Thyroid gland (tissue), 4 donors: ENCODE measurements at regions not wholly inside any gene's neighbourhood (a gene's known extent, or its start where the extent isn't known, plus 50 kb on each side); places are given as distances from the start of the nearest gene placed in this dataset.

Experiments
- DNase-seq, 2 donors: peaks; one replicate each; pipeline ENCODE4 v3.0.0-alpha.2; 2019
- H3K27ac ChIP-seq, 3 donors: fragments of 200-600 bp; sonication (generic); 1 replicate in 2 of 3; 2 replicates in 1 of 3; pipeline ENCODE4 v1.5.1; 2016 to 2019; ENCODE audit warnings: mild to moderate bottlenecking in 1 of 3, moderate library complexity in 1 of 3
- H3K27me3 ChIP-seq: fragments of 200-600 bp; sonication (generic); one replicate; pipeline ENCODE4 v1.5.1; 2019
- H3K36me3 ChIP-seq, 2 donors: fragments of 200-600 bp; sonication (generic); one replicate each; pipeline ENCODE4 v1.5.1; 2016 to 2019
- H3K4me1 ChIP-seq, 2 donors: fragments of 200-600 bp; sonication (generic); one replicate each; pipeline ENCODE4 v1.5.1; 2017 to 2019
- H3K4me3 ChIP-seq, 3 donors: fragments of 200-600 bp; sonication (generic); replicated peaks in 1 of 3; 1 replicate in 2 of 3; 2 replicates in 1 of 3; pipeline ENCODE4 v1.5.1; 2016; ENCODE audit warnings: mild to moderate bottlenecking in 1 of 3
- H3K9me3 ChIP-seq: fragments of 200-600 bp; sonication (generic); one replicate; pipeline ENCODE4 v1.5.1; 2017
- CTCF ChIP-seq, 6 experiments: fragments of 200-600 bp in 3 of 6; fragments of 450-650 bp in 3 of 6; sonication (generic) in 3 of 6; IDR thresholded peaks; one replicate each; pipeline ENCODE4 v1.5.1; 2016 to 2019; ENCODE audit warnings: antibody characterized with exemption in 6 of 6, mild to moderate bottlenecking in 2 of 6, inconsistent platforms in 1 of 6, moderate library complexity in 1 of 6
- POLR2A ChIP-seq, 2 donors: fragments of 450-650 bp; IDR thresholded peaks; one replicate each; pipeline ENCODE4 v1.6.1; 2017; ENCODE audit warnings: antibody characterized with exemption in 2 of 2, mild to moderate bottlenecking in 2 of 2, moderate library complexity in 1 of 2
- WGBS, 2 donors: methylation state at CpG; one replicate each; pipeline ENCODE4 v1.1.5; 2017; 5-methylcytosine and 5-hydroxymethylcytosine counted together
- intact Hi-C: fragments of 100-400 bp; cut with DNase I; formaldehyde crosslinking; loops from one replicate; pipeline ENCODE4 v1.15.1; 2023

- H3K36me3 ChIP-seq, result no peaks in the 10 kb centered on the region
- H3K9me3 ChIP-seq, result no peaks in the 10 kb centered on the region
- no peaks in the 10 kb centered on the region for H3K4me1 ChIP-seq
- WGBS, 2 donors, result 63 to 66% methylated on average over 2 of the region's 2 CpGs
- DNase-seq, result no peak
- H3K4me3 ChIP-seq, result no peak overlapping the region
- H3K27me3 ChIP-seq, result no peaks in the 10 kb centered on the region
- H3K27ac ChIP-seq, result no peak overlapping the region
- TF ChIP-seq POLR2A (IDR thresholded peaks at IDR 0.05) (no peak), CTCF (IDR thresholded peaks at IDR 0.05) (no peak)
- intact Hi-C loops, result no loop called here
Measured at GRCh38 chr16:49051576-49051975, 230.1 kb downstream of the CBLN1 start.

GRCh38 chr16:49050607-49051006 is 231.0 kb downstream of the CBLN1 start:
- H3K9me3 ChIP-seq, result no peaks in the 10 kb centered on the region
- 90 to 96% methylated on average over 4 of the region's 4 CpGs for WGBS, 2 donors
- no peaks in the 10 kb centered on the region for H3K36me3 ChIP-seq
- intact Hi-C loops, result no loop called here
- H3K27ac ChIP-seq, result no peak overlapping the region
- TF ChIP-seq CTCF (IDR thresholded peaks at IDR 0.05) (no peak), POLR2A (IDR thresholded peaks at IDR 0.05) (no peak)
- no peaks in the 10 kb centered on the region for H3K4me1 ChIP-seq
- no peak overlapping the region for H3K4me3 ChIP-seq
- DNase-seq, result no peak
- H3K27me3 ChIP-seq, result no peaks in the 10 kb centered on the region

- Histone ChIP-seq H3K27ac (no peak overlapping the region), H3K4me3 (no peak overlapping the region), H3K4me1 (no peaks in the 10 kb centered on the region), H3K36me3 (no peaks in the 10 kb centered on the region), H3K27me3 (no peaks in the 10 kb centered on the region), H3K9me3 (no peaks in the 10 kb centered on the region)
- 78 to 79% methylated on average over 3 of the region's 3 CpGs for WGBS, 2 donors
- intact Hi-C loops, result no loop called here
- TF ChIP-seq CTCF (IDR thresholded peaks at IDR 0.05) (no peak), POLR2A (IDR thresholded peaks at IDR 0.05) (no peak)
- no peak for DNase-seq
Measured at GRCh38 chr16:49049644-49050043, 232.0 kb downstream of the CBLN1 start.

- 54 to 62% methylated on average over 2 to 6 of the region's 6 CpGs for WGBS, 2 donors
- Histone ChIP-seq H3K27me3 (no peaks in the 10 kb centered on the region), H3K36me3 (no peaks in the 10 kb centered on the region), H3K4me1 (no peaks in the 10 kb centered on the region), H3K27ac (no peak overlapping the region), H3K4me3 (no peak overlapping the region), H3K9me3 (no peaks in the 10 kb centered on the region)
- TF ChIP-seq CTCF (IDR thresholded peaks at IDR 0.05) (no peak), POLR2A (IDR thresholded peaks at IDR 0.05) (no peak)
- DNase-seq, result no peak
- intact Hi-C loops, result no loop called here
Measured at GRCh38 chr16:49049191-49049590, 232.4 kb downstream of the CBLN1 start.

- TF ChIP-seq POLR2A (IDR thresholded peaks at IDR 0.05) (no peak), CTCF (IDR thresholded peaks at IDR 0.05) (no peak)
- H3K9me3 ChIP-seq, result no peaks in the 10 kb centered on the region
- intact Hi-C loops, result no loop called here
- no peak overlapping the region for H3K4me3 ChIP-seq
- no peak overlapping the region for H3K27ac ChIP-seq
- WGBS, 2 donors, result 86 to 96% methylated on average over 4 of the region's 4 CpGs
- H3K36me3 ChIP-seq, result no peaks in the 10 kb centered on the region
- H3K4me1 ChIP-seq, result no peaks in the 10 kb centered on the region
- H3K27me3 ChIP-seq, result no peaks in the 10 kb centered on the region
- DNase-seq, result no peak
Measured at GRCh38 chr16:49048557-49048956, 233.1 kb downstream of the CBLN1 start.
